Hematopoietic multipotent progenitor cell (in vitro differentiated cells): ENCODE measurements at regions not wholly inside any gene's neighbourhood (a gene's known extent, or its start where the extent isn't known, plus 50 kb on each side); places are given as distances from the start of the nearest gene placed in this dataset.

Source experiments
- DNase-seq, 3 donors: peaks; one replicate each; pipeline ENCODE4 v3.0.0-alpha.2; 2011 to 2015; ENCODE audit warnings: low read depth in 2 of 3, low spot score in 2 of 3

DNA sequence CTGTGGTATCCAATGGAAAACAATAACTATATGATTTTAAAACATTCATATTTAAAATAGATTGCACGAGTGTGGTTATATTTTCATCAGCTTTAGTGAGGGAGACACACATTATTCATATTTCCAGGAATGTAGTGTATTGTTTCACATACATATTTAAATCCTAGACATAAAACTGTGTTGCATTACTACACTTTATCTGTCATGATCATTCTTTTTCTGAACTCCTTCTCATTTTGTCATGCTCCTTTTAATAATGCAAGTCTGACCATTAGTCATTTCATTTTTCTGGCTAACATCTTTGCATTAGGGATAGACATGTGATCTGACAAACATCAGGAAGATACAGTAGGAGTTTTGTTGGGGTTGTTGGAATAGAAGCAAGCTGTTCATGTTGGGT, 1382.7 kb downstream of the PCDH7 start:
- DNase-seq, result no peak

DNA sequence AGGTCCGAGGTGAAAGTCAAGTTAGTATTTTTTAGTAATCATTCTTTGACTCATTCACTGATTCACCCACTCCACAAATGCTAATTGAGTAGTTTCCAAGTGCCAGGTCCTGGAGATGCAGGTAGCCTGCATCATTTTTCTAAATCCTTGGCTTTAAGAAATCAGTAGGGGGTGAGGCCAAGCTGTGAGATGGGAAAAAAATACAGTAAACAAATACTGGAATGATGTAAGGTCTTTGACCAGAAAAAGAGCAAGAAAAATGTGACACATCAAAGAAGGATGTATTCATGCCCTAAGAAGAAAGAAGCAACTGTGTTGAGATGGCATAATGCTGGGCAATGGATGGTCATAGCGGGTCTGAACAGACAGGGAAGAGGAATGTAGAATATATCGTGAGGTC, 1386.6 kb downstream of the PCDH7 start:
- DNase-seq, result no peak

DNA sequence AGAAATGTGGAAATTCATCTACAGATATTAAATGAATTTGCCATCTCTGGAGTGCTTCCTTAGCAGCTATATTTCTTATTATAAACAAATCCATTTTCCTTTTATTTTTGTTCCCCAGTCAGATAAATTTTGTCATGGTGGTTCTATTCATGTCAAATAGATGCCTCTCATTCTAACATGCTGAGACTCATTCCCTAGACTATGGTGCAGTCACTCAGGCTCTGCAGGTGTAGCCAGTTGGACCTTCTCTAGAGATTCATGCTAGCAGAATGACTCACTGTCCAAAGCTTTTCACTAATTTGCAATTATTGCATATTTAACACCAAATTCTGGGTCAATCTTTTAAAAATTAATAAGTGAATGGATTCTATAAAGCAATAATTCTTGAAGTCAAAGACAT, 1392.7 kb downstream of the PCDH7 start:
- DNase-seq, result no peak

DNA sequence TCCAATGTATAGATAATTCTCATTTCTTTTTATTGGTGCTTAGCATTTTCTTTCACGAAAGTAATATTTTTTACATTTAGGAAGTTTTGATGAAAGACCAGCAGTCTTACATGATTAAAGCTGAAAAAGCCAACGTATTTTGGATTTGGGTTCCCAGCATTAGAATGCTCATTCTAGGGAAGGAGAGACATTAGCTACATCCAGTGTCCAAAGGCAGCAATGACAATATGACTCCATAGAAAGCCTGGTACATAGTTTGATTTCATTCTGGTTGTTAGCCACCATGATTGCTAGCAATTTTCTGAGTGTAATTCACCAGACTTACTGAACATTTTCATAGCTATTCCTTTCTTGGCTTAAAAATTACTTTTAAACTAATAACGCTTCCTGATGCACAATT, 1397.5 kb downstream of the PCDH7 start:
- DNase-seq, result no peak

DNA sequence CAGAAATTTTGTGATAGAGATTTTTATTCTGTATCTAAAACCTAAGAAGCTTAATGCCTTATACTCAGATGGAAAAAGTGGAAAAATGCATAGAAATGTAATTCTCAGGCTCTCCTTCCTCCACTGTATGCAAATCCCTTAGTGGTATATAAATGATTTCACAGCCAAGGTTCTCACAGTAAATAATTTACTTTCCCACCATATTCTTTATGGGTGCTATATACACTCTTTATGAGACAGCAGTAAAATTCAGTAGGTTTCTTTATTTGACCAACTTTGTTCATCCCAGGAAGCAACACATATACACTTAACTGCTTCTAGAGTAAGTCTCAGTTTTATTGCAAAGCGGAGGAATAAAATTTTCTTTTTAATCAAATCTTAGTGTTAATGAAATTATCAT, 1399.7 kb downstream of the PCDH7 start:
- DNase-seq, result no peak

DNA sequence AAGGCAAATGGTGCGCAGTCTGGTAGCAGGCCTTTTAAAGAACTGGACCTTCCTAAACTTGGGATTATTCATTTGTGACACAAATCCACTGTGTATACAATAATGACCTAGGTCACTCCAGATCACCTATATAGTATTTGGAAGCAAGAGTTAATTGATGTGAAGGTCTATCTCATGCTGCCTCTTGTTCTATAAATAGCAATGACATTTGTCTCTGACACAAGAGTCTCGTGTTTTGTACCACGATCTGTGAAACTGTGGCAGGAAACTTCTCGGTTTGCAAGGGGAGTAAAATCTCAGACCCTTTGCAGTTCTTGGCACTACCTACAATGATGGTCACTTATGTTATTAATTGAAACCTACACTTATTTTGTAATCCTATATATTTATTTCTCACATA, 1408.4 kb downstream of the PCDH7 start:
- no peak for DNase-seq

DNA sequence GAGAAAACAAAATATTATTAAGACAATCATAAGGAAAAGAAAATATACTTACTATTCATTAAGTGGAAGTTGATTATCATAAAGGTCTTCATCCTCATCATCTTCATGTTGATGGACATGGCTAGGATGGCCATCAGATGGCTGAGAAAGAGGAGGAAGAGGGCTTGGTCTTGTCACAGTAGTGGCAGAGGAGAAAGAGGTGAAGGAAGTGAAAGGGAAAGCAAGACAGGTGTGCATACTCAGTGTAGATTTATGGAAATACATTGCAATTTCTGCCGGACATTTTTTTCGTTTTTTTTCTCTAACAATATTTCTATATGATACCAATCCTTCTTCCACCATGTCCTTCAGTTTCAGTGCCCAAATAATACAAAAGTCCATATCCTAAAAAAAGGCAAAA, 1409.8 kb downstream of the PCDH7 start:
- no peak for DNase-seq

DNA sequence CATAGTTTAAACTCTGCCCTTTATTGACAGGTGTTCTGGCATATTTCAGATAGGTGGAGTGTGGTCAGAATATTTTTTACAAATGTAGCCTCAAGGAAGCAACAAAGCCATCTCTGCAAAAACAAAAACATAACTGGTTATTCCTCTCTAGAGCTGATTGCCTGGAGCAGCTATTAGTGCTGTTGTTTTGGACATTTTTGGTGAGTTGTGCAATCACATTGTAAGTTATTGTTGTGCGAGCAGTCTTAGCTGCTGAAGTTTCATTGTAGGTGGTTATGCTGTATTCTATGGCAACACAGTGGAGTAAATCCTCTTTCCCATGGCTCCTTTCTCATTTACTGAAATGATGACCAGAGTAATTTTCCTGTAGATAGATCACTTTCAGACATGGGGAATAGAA, 1413.0 kb downstream of the PCDH7 start:
- DNase-seq, result no peak

DNA sequence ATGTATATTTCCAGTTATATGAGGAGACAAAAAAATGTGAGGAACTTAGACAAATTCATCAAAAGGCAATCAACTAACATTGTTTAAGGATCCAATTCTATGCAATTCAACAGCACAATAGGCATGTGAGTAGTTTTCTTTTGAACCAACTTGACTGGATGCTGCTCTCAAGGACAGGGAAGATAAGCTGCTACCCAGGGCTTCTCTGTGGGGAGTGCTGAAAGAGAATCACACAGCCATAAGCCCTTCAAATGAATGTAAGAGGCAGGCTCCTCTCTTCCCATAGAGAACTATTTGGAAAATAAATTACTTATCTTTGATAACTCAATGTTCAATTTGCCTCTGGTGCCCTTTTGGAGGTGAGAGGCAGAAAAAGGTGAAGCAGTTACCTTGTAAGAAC, 1413.6 kb downstream of the PCDH7 start:
- DNase-seq, result no peak

DNA sequence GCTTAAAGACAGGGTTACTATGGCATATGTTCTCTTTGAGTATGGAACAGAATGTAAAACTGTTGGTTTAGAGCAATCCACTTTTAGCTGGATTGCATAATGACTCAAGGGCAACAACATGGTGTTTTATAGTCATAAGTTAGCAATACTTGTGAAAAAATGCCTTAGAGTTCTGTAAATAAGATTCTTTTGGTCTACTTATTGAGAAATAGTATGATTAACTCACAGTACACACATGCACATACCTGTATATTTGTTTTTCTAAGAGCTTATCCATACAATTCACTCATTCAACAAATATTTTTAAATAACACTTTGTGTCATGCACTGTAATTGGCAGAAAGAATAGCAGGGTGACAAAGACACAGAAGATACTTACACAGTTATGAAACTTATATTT, 1415.5 kb downstream of the PCDH7 start:
- no peak for DNase-seq

DNA sequence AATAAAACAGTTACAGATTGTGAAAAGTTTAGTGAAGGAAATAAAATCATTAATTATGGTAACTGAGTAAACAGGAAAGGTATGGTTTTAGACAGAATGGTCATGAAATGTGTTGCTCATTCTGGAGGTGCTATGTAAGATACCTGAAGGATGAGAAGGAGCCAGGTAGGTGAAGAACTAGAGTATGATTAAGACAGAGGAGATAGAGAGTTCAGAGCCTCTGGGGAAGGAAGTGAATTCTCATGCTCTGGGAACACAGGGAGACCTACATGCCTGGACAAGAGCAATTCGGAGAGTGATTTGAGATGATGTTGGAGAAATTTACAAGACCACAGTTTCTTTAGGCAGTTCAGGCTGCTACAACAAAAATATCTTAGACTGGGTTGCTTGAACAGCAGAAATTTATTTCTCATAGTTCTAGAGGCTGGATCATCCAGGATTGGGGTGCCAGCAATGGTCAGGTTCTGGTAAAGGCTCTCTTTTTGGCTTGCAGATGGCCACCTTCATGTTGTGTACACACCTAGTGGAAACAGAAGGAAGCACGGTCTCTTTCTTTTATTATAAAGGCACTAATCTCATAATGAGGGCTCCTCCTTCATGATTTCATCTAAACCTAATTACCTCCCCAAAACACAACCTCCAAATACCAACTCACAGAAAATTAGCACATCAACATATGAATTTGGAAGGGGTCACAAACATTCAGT, 1416.1 kb downstream of the PCDH7 start:
- DNase-seq, result no peak

DNA sequence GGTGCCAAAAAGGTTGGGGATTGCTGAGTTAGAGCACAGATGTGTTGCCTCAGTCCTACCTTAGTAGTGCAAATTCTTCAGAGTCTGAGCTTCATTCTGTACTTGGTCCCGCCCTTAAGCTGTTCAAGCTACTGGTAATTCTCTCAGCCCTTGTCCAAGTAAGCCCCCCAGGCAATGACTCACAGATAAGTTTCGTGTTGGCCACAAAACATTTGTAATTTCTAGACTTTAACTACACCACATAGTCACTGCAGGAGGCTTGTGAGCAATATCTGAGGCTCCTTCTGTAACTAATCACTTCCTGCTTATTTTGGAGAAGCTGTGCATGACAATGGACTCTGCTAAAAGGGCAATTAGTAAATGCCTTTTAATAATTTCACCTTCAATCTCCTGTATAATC, 1420.5 kb downstream of the PCDH7 start:
- DNase-seq, result peak in 2 of 3 donors; percentile 61 to 73

DNA sequence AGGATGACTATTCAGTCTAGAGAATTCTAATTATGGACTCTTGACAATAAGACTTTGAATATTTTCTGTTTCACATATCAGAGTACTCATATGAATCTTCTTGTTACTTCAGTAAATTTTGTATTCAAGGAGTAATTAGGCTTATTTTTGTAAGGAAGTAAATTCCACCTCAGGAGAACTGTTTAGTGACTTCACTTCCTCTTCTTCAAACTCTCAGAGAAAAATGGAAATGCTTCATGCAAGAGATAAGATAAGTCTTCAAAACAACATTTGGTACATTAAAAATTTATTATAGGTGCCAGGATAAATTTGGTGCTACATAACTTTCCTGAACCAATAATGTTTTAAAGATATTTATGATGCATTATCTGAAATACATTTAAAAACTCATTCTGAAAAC, 1421.9 kb downstream of the PCDH7 start:
- peak in 1 of 3 donors; percentile 15 for DNase-seq

DNA sequence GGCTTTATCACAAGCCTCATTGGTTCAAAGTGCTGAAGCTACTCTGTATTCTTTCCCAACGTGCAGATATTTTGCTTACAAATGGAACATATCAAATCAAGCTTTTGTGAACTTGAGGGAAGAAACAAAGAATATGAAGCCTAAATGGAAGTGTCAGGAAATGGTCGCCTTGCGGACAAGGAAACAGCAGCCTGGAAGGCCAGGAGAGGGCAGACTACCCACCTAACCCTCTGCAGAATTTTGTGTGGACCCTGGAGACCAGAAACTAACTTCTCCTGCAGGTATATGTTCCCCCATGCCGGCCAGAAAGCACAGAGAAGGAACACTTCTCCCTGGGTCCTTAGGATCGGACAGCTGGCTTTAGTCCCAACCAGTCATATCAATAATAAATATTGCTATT, 1425.8 kb downstream of the PCDH7 start:
- DNase-seq, result no peak

DNA sequence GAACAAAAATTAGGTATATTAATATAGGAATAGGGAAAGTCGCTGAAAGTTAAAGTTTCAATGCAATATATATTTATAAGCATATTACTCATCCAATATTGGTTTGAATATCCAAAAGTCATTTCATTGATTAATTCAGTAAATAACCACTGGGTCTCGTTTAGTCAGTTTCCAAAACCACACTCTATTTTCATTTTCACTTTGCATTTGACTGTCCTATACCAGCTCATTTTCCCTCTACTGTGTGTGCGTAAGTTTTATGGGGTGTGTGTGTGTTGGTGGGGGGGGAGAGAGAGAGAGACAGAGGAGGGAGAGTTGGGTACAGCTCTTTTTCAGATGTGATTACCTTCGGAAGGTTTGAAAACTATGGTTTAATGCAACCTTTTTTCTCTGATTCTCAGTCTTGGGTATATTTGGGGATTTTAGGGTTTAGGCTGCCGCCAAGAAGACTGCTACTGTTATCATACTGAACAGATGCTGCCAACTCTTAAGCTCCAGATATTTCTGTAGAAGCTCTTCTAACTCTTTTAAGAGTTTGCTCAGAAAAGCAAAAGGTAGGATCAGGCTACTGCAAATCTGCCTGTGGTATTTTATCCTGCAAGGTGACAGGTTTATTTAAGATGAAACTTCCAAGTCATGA, 1427.4 kb downstream of the PCDH7 start:
- no peak for DNase-seq

DNA sequence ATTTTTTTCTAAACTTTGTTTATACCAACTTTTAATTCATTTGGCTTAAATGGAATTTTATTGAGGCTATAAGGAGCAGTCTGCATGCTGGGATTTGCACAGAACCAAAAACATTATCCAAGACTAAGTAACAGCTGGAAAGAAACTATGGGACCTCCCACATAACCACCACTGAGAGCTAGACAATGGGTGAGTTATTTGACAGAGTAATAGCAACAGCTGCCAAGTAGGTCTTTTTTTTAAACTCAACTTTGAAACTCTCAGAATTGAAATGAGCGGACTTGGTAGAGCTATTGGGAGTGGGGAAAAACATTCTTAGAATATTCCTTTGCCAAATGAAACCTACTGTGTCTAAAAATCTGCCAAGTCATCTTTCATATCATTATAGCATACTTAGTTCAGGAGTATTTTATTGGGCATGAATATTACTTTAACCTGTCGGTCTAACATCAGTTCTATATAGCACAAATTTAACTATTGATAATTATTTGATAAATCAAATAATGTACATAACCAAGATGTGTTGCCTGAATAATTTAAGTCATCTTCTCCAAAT, 1428.0 kb downstream of the PCDH7 start:
- DNase-seq, result no peak

DNA sequence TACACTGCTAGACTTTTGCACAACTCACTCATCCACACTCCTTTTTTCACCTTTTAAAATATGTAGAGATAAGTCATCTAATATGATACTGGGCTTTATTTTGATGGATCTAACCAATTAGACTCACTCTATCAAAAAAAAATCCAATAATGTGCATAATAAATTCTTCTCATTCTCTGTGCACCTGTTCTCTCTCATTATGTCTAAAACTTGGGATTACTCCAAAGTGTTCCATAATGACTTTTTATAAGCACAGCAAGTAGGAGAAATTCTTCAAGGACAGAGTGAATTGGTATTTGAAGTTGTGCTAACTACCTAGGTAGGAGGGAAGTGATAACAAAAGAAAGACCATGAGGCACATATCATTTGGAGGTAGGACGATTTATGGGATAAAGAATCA, 1438.8 kb downstream of the PCDH7 start:
- no peak for DNase-seq

DNA sequence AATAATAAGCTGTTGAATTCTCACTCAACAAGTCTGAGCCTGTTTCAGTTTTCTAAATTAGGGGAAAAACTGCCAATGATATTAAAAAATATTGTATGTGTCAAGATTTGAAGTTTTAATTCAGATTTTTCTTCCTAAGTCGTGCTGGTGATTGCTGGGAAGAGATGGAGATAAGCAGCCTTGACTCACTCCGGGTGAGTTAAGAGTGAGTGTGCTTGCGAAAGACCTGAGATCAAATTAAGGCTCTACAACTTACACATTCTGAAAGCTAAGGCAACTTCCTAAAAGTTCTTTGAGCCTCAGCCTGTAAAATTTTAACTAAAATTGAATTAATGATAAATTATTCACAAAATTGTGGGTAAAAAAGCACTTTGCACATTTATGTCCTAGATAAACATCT, 1441.2 kb downstream of the PCDH7 start:
- DNase-seq, result no peak

DNA sequence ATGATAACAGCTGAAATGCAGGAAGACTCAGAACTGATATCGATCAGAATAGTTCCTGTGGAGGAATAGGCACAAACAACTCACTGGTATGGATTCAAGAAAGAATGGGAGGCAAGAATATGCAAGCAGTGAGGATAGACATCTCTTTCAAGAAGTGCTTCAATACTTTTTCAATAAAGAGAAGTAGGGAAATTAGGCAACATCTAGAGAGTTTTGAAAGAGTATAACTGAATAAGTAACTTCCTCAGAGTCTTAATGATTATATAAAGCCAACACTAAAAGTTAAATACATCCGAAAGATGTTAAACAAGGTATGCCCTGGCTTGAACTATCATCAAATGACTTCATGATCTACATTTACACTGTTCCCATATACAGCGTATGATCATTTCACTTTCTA, 1443.0 kb downstream of the PCDH7 start:
- DNase-seq, result no peak

DNA sequence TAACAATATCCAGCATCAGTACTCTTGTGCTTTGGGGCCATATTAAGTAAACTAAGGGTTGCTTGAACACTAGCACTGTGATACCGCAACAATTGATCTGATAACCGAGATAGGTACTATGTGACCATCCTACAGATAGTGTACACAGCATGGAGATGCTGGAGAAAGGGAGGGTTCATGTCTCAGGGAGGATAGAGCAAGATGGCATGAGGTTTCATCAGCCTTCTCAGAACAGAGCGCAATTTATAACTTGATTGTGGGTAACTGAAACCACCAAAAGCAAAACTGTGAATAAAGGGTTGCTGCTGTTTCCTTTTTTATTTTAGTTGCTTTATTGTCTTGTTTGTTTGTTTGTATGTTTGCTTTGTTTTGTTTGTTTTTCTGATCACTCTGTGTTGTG, 1449.7 kb downstream of the PCDH7 start:
- no peak for DNase-seq

DNA sequence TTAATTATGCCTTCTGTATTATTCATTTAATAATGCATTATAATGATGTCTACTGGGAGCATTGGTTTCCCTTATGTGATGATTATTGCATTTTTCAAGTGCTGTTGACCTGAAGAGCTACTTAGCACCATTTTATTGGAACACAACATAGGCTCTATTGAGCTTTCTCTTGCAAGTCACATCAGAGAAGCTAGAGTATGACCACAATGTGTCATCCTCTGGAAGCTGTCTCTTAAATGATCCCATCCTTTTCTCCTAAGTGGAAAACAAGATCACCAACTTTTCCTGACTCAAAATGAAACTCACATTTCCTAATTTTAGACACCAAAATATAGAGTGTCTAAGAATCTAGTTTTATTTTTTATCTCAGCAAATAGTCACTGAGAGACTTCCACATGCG, 1451.9 kb downstream of the PCDH7 start:
- DNase-seq, result no peak

DNA sequence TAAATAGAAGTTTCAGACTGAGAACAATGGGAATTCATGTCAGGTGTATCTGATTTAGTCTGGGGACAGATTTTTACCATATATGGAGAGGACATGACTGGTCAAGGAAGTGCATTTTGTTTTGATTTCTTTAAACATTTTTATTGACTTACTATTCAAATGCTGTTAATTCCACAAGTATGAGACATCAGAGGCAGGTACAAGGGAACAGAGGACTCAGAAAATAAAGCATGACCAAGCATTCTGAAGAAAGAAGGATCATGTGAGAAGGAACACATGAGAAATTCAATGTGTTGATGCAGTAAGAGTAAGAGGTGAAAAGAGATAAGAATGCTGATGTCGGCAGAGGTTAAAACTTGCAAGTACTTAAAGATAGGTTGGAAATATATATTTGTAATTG, 1452.6 kb downstream of the PCDH7 start:
- no peak for DNase-seq

DNA sequence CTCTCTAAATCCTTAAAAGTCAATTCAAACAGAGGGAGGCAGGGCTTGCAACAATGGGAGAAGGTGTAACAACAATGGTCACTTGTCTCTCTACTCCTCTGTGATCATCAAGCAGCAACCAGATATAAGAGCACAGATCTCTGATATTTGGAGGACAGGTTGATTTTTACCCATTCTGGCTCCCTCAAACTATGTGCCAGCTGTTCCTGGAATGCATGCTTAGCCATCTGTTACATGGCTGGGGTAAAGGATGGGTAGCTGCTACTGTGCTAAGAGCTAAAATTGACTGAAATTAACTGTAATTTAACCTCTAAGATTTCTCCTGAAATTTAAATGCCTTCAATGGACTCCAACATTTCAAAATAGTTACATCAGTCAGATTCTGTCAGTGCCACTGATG, 1459.9 kb downstream of the PCDH7 start:
- DNase-seq, result no peak
